ENCODE measurements at regions not wholly inside any gene's neighbourhood (a gene's known extent, or its start where the extent isn't known, plus 50 kb on each side); places are given as distances from the start of the nearest gene placed in this dataset.

GRCh38 chr1:3954170-3955169, 54.4 kb upstream of the C1orf174 start:
- DNase-seq (ENCODE audit: low spot score), result no peak

DNA sequence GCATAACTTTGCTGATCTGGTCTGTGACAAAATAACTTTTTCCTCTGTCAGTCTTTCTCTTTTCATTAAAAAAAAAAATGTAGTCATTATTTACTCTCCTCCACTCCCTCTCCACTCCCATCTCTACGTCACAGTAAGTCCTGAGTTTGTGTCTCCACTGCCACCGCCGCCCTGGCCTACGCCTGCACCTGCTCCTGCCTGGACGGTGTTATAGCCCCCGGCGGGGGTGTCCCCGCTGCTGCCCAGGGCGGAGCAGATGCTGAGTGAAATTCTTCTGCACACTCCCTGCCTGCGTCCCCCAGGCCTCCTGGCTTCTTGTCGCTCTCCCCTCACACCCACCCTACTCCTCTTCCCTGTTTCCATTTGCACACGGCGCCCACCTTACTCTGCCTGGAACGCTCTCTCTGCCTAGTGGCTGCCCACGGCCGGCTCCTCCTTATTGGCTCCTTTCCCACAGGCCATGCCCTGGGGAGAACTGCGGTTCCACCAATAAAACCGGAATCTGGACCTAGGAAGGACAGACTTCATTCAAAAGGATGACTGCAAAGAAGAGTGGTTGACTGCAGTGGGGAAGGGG, 55.2 kb upstream of the C1orf174 start:
- in situ Hi-C loops (cut with HindIII; ENCODE audit: low sequenced_read_pairs), result no loop called here
- DNase-seq (ENCODE audit: low spot score), result no peak

More at GRCh38 chr1:3954170-3955169, 54.4 kb upstream of the C1orf174 start:
- in situ Hi-C loops (cut with HindIII; ENCODE audit: low sequenced_read_pairs), result no loop called here

GRCh38 chr1:3956527-3957170, 56.6 kb upstream of the C1orf174 start:
- in situ Hi-C loops (cut with HindIII; ENCODE audit: low sequenced_read_pairs), result no loop called here
- DNase-seq (ENCODE audit: low spot score), result no peak

GRCh38 chr1:3959361-3959760, 59.3 kb upstream of the C1orf174 start:
- DNase-seq (ENCODE audit: low spot score), result no peak
- in situ Hi-C loops (cut with HindIII; ENCODE audit: low sequenced_read_pairs), result no loop called here

- in situ Hi-C loops (cut with HindIII; ENCODE audit: low sequenced_read_pairs), result no loop called here
Observed at GRCh38 chr1:3963554-3963953, 63.5 kb upstream of the C1orf174 start.

DNA sequence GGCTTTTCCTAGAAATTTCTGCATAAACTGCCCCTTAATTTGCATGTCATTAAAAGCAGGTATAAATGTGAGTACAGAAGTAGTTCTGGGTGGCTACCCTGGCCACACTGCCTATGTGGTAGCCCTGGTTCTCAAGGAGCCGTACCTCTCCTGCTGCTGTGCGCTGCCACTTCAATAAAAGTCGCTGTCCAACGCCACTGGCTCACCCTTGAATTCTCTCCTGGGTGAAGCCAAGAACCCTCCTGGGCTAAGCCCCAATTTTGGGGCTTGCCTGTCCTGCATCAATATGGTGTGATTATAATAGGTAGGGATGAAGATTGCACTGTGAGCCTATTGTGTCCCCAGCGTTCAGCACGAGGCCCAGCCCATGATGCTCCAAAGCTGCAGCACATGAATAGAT, 65.6 kb upstream of the C1orf174 start:
- in situ Hi-C loops (cut with HindIII; ENCODE audit: low sequenced_read_pairs), result no loop called here
- DNase-seq (ENCODE audit: low spot score), result no peak

More at GRCh38 chr1:3963554-3963953, 63.5 kb upstream of the C1orf174 start:
- no peak for DNase-seq (ENCODE audit: low spot score)

DNA sequence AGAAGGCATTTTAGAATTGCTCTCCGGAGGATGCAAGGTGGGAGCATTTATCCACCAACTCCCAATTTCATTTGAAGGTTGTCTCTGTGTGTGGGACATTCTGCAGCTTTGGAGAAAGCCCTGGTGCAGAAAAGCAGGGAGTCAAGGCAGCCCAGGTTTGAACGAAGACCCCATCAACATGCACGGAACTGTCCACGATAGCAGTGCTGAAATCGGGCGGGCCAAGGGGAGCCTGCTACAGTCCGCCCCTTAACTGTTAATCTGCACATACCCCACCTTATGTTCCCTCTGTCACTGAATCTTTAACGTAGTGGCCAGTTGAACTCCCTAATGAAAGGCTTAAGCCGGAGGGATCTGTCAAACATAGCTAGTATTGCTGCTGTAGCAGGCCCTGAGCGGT, 68.8 kb upstream of the C1orf174 start:
- in situ Hi-C loops (cut with HindIII; ENCODE audit: low sequenced_read_pairs), result no loop called here
- no peak for DNase-seq (ENCODE audit: low spot score)

GRCh38 chr1:3971981-3972380, 71.9 kb upstream of the C1orf174 start:
- no peak for DNase-seq (ENCODE audit: low spot score)
- in situ Hi-C loops (cut with HindIII; ENCODE audit: low sequenced_read_pairs), result no loop called here

DNA sequence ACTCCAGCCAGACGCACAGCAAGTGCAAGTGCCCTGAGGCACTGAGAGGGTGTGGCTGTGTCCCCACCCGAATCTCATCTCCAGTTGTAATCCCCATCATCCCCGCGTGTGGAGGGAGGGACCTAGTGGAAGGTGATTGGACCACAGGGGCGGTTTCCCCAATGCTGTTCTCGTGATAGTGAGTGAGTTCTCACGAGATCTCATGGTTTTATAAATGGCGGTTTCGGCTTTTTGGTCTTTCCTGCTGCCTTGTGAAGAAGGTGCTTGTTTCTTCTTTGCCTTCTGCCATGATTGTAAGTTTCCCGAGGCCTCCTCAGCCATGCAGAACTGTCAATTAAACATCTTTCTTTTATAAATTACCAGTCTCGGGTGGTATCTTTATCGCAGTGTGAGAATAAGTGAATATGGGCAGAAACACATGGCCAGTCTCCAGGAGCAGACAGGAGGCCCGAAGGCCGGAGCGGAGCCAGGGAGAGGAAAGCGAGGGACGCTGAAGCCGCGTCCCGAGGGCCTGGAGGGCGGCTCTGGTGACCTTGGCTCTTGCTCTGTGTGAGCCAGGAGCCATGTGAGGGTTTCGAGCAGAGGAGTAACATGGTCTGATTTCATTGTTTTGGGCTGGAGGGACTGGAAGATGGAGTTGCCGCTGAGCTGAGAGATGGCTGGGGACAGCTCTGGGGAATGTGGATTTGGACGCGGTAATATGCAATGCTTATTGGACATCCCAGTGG, 76.0 kb upstream of the C1orf174 start:
- DNase-seq (ENCODE audit: low spot score), result no peak
- in situ Hi-C loops (cut with HindIII; ENCODE audit: low sequenced_read_pairs), result no loop called here

DNA sequence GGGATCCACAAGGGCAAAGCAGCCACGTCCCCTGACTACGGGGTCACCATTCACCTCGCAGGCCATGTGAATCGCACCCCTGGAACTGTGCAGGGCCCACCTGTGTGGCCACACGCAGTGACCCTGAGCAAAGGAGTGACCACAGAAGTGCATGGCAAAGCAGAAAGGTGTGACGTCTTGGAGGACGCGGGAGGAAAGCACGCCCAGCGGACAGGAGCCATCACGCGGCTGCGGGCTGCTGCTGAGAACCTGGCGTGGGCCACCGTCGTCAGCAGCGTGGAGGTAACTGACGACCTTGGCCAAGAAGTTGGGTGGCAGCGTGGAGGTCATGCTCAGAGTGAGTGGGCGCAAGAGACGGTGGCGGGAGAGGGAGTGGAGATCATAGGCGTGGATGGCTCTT, 76.7 kb upstream of the C1orf174 start:
- in situ Hi-C loops (cut with HindIII; ENCODE audit: low sequenced_read_pairs), result no loop called here
- DNase-seq (ENCODE audit: low spot score), result no peak

- DNase-seq (ENCODE audit: low spot score), result no peak
- in situ Hi-C loops (cut with HindIII; ENCODE audit: low sequenced_read_pairs), result no loop called here
Observed at GRCh38 chr1:3978196-3978989, 78.3 kb upstream of the C1orf174 start.

DNA sequence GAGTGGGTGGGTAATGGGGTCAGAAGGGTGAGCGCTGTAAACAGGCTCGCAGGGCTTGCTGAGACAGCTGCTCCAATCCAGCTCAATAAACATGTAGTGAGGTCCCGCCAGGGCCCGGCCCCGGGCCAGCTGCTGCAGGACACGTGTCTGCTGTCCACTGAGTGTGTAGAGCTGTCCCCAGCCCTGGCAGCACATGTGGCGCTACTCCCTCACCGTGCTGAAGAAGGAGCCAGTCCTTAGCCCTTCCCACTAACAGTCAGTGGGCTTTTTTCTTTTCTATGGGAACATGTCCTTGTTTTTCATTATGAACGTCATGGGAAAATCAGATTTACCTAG, 78.9 kb upstream of the C1orf174 start:
- in situ Hi-C loops (cut with HindIII; ENCODE audit: low sequenced_read_pairs), result no loop called here
- DNase-seq (ENCODE audit: low spot score), result no peak

DNA sequence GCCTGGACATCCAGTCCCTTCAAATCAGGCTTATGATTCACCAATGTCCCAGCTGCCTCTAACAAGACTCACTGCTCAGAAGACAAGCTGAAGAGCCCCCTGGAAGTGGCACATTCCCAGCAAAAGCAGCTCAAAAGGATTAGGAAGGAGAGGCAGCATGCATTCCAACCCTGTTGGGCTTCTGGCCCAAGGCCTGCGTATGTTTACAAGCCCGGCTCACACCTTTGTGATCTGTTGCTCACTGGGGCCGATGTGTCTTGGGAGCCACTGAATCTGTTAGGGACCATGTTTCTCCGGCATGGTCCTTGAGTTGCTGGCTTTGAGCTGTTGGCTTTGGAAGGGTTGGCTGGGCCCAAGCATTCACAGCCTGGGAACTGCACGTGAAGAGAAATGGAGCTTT, 81.2 kb upstream of the C1orf174 start:
- no peak for DNase-seq (ENCODE audit: low spot score)
- in situ Hi-C loops (cut with HindIII; ENCODE audit: low sequenced_read_pairs), result no loop called here

GRCh38 chr1:3981746-3982505, 81.9 kb upstream of the C1orf174 start:
- DNase-seq (ENCODE audit: low spot score), result no peak

DNA sequence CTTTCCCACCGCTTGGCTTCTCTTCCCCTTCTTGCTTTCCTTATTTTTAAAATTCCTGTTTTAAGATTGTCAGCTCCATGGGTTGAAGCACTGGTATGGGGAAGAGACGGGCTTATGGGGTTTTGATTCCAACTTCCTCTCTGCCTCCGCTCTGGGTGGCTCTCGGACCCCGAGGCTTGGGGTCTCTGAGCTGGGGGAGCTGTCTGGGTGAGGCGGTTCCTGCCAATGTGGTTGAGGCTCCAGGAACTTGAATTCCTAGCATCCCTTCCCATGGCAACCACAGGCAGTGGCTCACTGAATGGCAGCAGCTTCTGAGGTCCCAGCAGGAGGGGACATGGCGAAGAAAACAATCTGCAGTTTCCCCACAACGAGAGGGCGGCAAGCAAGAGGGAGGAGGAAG, 83.1 kb upstream of the C1orf174 start:
- in situ Hi-C loops (cut with HindIII; ENCODE audit: low sequenced_read_pairs), result no loop called here
- DNase-seq (ENCODE audit: low spot score), result no peak

More at GRCh38 chr1:3981746-3982505, 81.9 kb upstream of the C1orf174 start:
- in situ Hi-C loops (cut with HindIII; ENCODE audit: low sequenced_read_pairs), result no loop called here

DNA sequence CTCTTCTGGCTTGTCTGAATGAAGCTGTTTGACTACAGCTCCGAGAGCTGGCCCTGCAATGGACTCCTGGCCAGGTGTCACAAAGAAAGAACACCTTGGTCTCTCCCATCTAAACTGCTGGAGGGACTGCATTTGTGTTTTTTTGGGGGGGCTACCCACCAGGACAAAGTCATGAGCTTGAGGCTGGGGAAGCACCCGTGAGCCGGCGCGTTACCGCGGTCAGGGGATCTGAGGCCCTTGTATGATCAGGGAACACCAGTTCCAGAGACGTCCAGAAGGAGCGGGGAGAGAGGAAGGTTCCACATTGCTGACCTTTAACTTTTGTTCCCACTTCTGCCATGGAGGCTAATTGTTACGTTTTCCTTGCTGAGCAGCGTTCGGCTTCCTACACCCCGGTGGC, 84.5 kb upstream of the C1orf174 start:
- DNase-seq (ENCODE audit: low spot score), result no peak
- in situ Hi-C loops (cut with HindIII; ENCODE audit: low sequenced_read_pairs), result no loop called here

GRCh38 chr1:3986686-3987218, 86.7 kb upstream of the C1orf174 start:
- DNase-seq (ENCODE audit: low spot score), result no peak
- in situ Hi-C loops (cut with HindIII; ENCODE audit: low sequenced_read_pairs), result no loop called here

- DNase-seq (ENCODE audit: low spot score), result no peak
- in situ Hi-C loops (cut with HindIII; ENCODE audit: low sequenced_read_pairs), result no loop called here
Observed at GRCh38 chr1:3987669-3988235, 87.7 kb upstream of the C1orf174 start.

All from G401 (cell line).